HG02870 (cell line): ENCODE measurements at regions not wholly inside any gene's neighbourhood (a gene's known extent, or its start where the extent isn't known, plus 50 kb on each side); places are given as distances from the start of the nearest gene placed in this dataset.

Source experiments
- ATAC-seq: cut with Tn5 transposase; IDR thresholded peaks from one replicate; pipeline ENCODE4 v1.9.1; 2021; ENCODE audit warnings: mild to moderate bottlenecking, moderate library complexity; ENCODE audit not compliant: unreplicated experiment

GRCh38 chr5:88545338-88545737, 276.7 kb upstream of the TMEM161B start:
- ATAC-seq: no peak

- ATAC-seq: no peak
Measured at GRCh38 chr5:88544671-88545070, 276.0 kb upstream of the TMEM161B start.

- no peak for ATAC-seq
Measured at GRCh38 chr5:88544136-88544645, 275.5 kb upstream of the TMEM161B start.

- no peak for ATAC-seq
Measured at GRCh38 chr5:88542786-88543185, 274.1 kb upstream of the TMEM161B start.

GRCh38 chr5:88540471-88541115, 271.9 kb upstream of the TMEM161B start:
- ATAC-seq: no peak

- no peak for ATAC-seq
Measured at GRCh38 chr5:88539693-88540365, 271.2 kb upstream of the TMEM161B start.

GRCh38 chr5:88539026-88539425, 270.4 kb upstream of the TMEM161B start:
- ATAC-seq: no peak

GRCh38 chr5:88536146-88536545, 267.5 kb upstream of the TMEM161B start:
- no peak for ATAC-seq

- ATAC-seq: no peak
Measured at GRCh38 chr5:88524941-88525340, 256.3 kb upstream of the TMEM161B start.

GRCh38 chr5:88519066-88519465, 250.4 kb upstream of the TMEM161B start:
- no peak for ATAC-seq

- ATAC-seq: no peak
Measured at GRCh38 chr5:88518131-88519016, 249.7 kb upstream of the TMEM161B start.

GRCh38 chr5:88515881-88516819, 247.5 kb upstream of the TMEM161B start:
- no peak for ATAC-seq

GRCh38 chr5:88515068-88515467, 246.4 kb upstream of the TMEM161B start:
- no peak for ATAC-seq

- no peak for ATAC-seq
Measured at GRCh38 chr5:88509403-88509802, 240.8 kb upstream of the TMEM161B start.

GRCh38 chr5:88507261-88507660, 238.6 kb upstream of the TMEM161B start:
- no peak for ATAC-seq

GRCh38 chr5:88503406-88503805, 234.8 kb upstream of the TMEM161B start:
- ATAC-seq: no peak

GRCh38 chr5:88503041-88503345, 234.3 kb upstream of the TMEM161B start:
- no peak for ATAC-seq

GRCh38 chr5:88502179-88503040, 233.8 kb upstream of the TMEM161B start:
- peak; percentile 93 for ATAC-seq

GRCh38 chr5:88495810-88496209, 227.2 kb upstream of the TMEM161B start:
- ATAC-seq: no peak

- no peak for ATAC-seq
Measured at GRCh38 chr5:88490874-88491273, 222.2 kb upstream of the TMEM161B start.
